Renal cortex interstitium (tissue), 11 donors: ENCODE measurements at regions not wholly inside any gene's neighbourhood (a gene's known extent, or its start where the extent isn't known, plus 50 kb on each side); places are given as distances from the start of the nearest gene placed in this dataset.

Source experiments
- DNase-seq, 11 donors: peaks; one replicate each; pipeline ENCODE4 v3.0.0-alpha.2; 2013; ENCODE audit warnings: low read depth in 9 of 11, low spot score in 4 of 11; ENCODE audit errors: extremely low read depth in 1 of 11

DNA sequence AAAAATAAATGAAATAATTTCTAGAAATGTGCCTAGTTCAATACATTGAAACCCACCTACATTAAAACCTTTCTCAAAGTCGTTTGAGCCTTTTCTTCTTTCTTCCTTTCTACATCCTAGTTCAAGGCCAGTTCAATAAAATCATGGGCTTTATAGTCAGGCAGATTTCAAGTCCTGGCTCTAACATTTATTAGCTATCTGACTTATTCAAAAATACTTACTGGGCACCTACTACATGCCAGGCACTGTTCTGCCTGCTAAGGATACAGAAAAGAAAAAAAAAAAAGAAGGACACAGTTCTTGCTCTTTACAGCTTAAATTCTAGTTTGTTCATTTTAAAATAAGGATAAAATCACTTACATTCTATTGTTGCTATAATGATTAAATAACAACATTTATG lies 134.2 kb upstream of the FGGY start:
- DNase-seq, result no peak

DNA sequence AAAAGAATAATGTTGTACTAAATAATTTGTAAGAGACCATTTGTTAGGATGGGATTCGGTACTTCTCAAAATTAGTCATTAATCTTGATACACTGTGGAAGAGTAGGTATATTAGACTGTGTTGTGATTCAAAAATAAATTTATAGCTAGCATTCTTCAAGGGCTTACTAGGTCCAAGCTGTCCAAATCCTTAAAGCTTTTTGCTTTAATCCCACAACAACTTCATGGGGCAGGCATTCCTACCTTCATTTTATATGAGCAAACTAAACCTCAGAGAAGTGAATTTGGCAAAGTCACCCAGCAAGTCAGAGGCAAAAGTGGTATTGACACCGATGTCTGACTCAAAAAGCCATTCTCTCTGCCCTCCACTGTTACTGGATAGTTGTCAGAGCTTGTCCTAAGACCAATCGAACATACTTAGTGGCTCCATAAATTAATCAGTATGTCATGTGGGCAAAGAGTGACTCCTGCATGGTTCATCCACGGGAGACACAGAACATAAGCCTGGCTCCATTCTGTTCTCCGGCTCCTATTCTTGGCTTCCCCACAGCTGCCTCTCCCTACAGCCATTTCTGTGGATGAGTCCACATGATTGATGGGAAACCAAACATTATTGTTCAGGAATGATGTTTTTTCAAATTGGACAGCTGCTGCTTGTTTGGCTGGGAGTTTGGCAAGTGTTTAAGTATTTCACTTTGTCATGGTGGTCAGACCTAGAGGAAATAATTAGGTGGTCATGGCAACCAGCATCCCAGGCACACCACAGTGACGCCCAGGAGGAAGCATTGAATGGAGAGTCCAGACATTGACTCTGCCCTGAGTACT lies 133.4 kb upstream of the FGGY start:
- DNase-seq, result no peak

DNA sequence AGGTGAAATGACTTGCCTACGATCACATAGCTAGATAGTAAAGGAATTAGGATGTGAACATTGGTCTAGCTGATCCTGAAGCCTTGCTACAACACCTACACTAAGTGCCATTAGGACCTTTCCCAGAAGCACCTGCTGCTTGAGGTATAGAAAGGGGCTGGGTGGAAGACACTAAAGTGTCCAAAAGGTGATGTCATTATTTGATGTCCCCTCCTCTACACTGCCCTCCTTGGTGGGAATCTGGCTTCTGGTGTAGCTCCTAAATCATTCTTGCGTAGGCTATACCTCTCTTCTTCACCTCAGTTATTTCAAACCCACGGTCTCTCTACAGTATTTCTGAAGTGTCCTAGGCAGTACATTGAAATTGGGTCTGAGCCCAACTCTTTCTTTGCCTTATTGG lies 132.5 kb upstream of the FGGY start:
- no peak for DNase-seq

DNA sequence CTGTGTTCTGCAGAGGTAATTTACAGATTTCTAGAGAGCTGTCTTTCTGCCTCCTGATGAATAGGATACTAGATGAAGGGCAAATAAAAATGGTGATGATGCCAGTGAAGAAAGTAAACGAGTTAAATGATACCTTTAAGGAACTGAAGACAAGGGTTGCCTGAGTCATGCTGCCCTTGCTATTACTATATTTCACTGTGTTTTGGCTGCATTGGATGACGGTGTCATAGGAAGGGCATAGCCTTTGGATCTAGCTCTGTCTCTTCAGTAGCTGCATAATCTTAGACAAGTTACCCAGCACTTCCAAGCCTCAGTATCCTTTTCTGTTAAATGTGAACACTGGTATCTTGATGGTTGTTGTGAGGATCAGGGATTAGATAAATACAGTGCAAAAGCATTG lies 131.5 kb upstream of the FGGY start:
- no peak for DNase-seq

DNA sequence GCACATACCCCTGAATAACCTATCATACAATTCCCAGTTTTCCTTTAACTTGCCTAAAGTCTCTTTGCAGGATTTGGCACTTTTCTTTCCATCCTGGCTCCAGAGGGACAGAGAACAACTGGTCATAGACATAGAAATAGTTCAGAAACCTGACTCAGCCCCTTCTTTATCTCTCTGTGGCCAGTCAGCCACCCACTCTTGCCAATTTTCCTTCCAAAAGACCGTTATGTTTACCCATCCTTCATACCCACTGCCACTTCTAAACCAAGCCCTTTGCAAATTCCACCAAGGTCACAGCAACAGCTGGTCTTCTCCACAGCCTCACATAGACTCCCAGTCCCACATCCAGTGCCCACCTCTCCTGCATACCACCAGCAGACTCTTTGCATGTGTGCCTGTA lies 127.2 kb upstream of the FGGY start:
- no peak for DNase-seq

DNA sequence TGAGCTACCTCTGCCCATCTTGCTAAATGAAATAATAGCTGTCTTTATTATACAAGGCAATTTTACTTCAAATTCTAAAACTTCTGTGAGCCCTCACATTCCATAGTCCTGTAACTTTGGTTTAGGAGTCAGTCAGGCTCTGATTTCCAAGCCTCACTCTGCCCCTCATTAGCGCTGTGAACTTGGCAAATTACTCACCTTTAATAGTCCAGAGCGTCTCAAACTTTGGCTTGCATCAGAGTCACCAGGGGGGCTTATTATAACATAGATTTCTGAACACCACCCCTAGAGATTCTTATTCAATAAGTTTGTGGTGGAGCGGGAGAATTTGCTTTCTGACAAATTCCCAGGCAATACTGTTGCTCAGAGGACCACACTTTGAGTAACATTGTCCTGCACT lies 126.2 kb upstream of the FGGY start:
- DNase-seq, result no peak

DNA sequence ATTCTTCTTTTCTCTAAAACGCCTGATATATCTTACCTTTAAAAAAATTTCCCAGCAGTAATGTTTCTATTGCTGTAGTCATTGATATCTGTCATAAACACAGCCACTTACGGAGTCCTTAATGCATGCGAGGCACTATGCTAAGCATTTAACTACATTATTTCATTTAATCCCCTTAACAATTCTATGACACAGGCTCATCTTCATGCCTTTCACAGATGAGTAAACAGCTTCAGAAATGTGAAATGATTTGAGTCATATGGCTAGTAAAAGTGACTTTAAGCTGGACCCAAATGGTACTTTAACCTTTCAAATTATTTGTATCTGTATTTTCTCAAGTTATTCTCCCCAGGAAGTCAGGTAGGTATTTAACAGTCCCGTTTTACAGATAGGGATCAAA lies 125.1 kb upstream of the FGGY start:
- DNase-seq, result no peak

DNA sequence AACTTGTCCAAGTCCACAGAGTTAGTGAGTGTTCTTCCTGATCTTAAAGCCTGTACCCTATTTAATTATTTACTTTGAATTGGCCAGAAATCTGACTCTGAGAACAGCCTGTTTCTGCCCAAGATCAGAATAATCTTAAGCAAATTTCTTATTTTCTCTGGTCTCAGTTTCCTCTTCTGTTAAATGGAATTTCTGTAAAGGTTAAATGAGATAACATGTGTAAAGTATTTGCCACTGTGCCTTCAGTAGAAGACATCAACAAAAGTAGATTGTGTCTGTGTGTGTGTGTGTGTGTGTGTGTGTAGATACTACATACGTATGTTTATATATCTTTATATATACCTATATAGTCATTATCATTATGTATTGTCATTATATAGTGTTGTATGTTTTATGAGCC lies 124.2 kb upstream of the FGGY start:
- DNase-seq, result no peak

DNA sequence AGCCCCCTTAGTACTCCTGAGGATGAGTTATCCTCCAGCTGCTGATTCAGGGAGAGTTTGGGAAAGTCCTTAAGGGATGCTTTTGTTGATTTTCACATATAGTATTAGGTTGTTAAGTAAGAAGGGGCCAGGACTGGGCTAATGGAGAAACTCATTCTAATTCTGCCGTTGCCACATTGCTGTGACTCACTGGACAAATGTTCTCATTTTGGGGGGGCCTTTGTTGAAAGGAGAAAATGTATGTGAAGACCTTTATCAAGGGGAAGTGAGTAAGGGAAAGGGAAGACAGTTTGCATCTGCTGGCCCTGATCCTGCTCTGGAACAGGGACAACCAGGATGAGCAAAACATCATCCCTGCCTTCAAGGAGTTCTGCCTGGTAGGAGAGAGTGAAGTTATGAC lies 123.2 kb upstream of the FGGY start:
- no peak for DNase-seq

DNA sequence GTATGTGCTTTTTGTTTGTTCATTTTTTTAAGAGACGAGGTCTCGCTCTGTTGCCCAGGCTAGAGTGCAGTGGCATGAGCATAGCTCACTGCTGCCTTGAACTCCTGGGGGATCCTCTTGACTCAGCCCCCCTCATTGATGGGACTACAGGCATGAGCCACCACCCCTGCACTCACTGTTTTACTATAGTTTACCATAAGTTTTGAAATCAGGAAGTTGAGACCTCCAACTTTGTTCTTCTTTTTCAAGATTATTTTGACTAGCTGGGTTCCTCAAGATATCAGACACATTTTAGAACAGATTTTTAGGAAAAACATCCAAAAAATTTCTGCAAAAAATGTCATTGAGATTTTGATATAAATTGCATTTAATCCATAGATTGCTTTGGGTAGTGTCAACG lies 120.4 kb upstream of the FGGY start:
- no peak for DNase-seq

DNA sequence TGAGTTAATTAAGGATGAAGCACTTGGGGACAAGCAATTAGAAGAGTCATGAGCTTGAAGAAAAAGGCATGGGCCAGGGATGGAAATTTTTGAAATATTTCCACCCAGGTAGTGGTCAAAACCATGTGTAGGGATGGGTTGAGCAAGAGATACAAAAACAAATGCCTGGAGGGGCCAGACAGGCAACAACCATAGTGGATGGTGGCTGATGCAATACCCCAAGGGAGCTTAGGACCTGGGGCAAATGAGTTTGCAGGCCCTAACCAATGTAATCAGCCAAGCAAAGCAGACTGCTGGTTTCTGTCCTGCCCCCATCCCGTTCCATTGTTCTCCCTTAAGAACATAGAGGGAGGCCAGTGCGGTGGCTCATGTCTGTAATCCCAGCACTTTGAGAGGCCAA lies 119.1 kb upstream of the FGGY start:
- no peak for DNase-seq

DNA sequence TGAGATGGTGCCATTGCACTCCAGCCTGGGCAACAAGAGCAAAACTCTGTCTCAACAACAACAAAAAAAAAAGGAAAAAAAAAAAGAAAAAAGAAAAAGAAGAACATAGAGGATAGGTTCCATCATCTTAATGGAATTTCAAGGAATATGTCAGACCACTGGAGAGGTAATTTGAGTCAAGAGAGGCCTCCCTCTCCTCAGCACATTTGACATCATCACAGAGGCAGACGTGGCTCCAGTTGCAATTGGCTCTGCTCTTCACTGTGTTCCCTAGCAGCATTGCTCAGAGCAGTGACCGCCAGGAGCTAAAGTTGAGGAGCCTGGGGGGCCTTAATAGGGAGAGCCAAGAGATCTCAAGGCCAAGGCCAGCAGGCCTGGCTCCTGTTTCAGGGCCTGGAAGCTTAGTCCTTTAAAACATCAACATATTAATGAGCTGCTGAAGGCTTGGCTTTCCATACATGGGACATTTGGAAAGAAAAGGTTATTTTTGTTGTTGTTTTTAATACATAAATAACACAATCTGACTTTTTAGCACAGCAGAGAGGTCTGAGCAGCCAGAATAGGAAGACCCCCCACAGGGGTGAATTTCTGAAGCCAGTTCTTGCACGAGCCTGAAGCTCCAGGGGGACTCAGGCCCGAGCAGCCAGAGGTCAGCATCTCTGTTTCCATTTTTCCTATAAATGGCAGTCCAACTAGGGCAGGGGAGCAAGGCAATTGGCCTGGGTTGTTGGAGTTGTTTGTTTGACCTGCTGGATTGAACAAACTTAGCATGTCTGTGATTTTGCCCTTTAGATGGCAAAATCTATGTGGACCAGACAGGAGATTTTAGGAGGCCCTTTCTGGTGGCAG lies 118.3 kb upstream of the FGGY start:
- peak in 7 of 11 donors; percentile 48 to 71 (median 64) for DNase-seq

DNA sequence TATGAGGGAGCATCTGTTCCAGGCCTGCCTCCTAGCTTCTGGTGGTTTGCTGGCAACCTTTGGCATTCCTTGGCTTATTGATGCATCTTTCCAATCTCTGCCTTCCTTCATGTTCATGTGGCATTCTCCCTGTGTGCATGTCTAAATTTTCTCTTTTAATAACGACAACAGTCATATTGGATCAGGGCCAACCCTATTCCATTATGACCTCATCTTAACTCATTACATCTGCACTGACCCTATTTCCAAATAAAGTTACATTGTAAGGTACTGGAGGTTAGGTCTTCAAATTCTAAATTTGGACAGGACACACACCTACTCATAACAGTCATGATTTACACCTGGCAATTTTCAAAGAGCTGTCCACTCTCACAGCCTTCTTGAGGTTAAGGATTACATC lies 117.2 kb upstream of the FGGY start:
- DNase-seq, result no peak

DNA sequence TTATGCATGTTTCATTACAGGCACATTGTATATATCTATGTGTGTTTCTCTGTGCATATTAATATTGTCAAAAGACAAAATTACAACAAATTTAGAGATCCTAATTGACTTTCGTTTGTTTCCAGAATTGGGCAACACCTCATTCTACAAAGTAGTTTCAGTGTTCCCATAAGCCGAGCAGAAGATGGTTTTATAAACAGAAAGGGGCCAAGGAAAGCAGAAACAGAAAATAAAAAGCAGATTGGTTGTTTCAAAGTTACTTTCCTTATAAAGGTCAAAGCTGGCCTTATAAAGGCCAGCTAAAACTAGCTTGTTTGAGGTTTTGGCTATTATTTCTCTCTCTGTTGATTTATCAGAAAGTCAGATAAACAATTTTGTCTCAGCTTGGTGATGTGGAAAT lies 116.2 kb upstream of the FGGY start:
- DNase-seq, result no peak

DNA sequence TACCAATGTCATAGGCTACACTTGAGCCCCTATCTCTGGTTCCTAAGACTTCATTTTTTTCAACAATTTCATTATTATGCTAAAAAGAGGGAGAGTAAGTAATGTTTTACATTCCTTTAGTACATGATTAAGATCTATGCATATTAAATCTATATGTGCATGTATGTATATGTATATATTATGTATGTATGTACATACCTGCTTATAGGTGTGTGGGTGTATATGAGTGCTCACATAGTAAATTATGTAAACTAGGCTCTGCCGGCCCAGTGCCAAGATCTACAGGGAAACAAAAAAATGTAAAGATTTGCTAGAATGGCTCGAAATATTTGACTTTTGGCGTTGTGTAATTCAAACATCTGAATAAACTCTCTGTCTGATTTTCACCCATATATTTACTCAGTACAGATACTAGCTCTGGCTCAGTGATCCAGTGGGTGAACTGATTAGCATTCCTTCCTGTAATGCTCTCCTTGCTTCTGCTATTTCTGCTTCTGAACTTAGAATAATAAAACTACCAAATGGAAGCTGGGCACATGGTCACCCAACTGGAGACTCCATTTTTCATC lies 113.1 kb upstream of the FGGY start:
- DNase-seq, result no peak

DNA sequence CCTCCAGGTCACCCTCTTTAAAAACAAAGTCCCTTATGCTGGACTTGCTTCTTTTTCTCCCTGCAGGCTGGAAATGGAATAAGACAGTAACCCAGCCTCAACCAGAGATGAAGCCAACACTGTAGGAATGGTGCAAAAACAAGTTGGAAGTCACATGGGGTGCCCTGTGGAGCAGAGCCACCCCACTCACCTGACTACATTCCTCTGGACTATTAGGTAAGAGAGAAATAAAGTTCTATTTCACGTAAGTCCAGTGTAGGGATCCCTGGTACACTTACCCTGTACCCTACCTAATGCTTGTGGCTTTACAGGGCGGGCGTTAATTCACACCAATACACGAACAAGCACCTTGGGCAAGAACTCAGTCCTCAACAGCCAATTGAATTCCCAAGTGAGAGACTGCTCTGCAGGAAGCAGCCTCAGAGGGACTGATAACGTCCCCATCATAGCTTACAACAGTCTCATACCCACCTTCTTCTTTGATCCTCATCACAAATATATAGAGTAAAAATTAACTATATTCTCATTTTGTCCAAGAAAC lies 112.5 kb upstream of the FGGY start:
- DNase-seq, result no peak

DNA sequence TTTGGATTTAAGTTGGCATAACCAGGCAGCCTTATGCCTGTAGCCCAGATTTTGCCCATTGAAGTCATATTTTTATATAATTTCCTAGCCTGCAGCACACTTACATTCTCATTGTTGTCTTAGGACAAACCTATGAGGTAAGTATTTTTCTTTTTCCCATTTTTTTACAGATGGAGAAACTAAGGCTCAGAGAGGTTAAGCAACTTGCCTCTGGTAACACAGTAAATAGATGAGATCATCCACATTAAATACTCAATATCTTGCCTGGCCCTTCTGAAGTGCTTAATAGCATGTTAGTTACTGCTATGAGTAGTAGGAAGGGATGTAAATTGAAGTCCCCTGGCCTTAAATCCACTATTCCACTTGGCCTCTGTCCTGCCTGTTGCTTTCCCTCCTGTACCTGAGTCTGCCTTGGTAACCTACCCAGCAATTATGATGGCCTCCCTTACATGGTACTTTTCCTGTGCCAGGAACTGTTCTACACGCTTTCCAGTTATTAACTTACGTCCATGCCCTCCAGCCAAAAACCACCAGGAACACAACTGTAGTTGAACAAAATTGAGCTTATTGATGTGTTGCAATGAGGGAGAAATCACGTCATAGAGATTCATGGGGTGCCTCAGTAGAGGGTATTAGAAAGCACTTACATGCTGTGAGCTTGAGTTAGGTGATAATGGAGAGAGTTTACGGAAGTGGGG lies 111.6 kb upstream of the FGGY start:
- no peak for DNase-seq

DNA sequence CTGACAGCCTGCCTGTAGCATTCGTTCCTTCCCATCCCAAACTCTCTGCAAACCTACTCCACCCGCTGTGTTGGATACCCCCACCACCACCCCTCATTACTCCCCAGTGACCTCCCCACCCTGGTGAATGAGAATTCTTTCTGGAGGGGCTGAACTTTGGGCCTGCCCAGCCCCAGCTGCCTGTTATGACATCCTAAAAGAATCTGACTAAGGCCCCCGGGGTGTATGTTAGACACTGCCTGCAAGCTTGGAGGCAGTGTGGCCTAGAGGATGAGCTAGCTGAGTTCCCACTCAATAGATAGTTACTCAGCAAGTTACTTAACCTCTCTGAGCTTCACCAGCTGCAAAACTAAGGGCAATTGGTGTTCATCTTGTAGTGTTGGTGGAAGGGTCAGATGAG lies 110.2 kb upstream of the FGGY start:
- no peak for DNase-seq

DNA sequence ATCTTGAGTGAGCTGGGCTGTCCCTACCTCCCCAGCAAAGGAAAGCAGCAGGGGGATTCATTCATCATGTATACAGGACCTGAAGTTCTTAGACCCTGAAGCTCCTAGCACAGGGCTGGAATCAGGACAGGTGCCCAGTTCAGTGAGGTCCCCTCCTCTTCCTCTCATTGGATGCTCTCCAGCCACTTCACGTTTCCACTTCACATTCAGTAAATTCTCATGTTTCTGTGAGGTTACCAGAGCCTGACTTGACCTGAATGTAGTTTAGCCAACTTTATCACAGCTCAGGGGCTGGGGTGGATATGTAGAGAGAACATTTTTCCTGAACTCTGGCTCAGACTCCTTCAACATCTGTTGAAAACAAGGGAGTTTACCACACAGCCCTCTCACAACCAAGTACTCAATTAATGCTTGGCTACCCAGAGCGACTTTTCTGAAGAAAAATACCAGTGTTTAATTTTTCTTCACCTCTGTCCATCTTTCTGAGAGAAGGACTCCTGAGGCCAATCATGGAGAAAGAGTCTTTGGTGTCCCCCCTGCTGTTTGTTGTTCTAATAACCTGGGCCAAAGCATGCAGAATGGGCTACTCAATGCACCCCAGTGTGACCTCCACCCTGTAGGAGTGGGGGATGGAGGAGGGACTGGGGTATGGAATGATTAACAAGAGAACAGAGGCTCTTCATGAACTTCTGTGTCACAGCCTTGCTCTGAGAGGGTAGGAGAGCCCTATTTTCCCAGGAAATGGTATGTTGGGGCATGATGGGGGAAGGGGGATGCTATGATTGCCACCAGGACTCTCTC lies 108.3 kb upstream of the FGGY start:
- no peak for DNase-seq
